ENCODE measurements at regions not wholly inside any gene's neighbourhood (a gene's known extent, or its start where the extent isn't known, plus 50 kb on each side); places are given as distances from the start of the nearest gene placed in this dataset.

- Mint-ChIP-seq H3K27ac (ENCODE audit: unreplicated experiment) (no peak overlapping the region), H3K27me3 (ENCODE audit: low read depth) (peaks cover 4% of the 10 kb centered on the region), H3K4me3 (ENCODE audit: unreplicated experiment) (no peak overlapping the region), H3K4me1 (ENCODE audit: low read depth) (no peaks in the 10 kb centered on the region), H3K36me3 (ENCODE audit: low read depth) (no peaks in the 10 kb centered on the region), H3K9me3 (ENCODE audit: low read depth) (no peaks in the 10 kb centered on the region)
- DNase-seq (ENCODE audit: low spot score) = no peak
- no peak for TF ChIP-seq CTCF (IDR thresholded peaks at IDR 0.05)
Observed at GRCh38 chr16:55008836-55009510, 78.3 kb downstream of the IRX5 start.

GRCh38 chr16:55009581-55009980, 78.9 kb downstream of the IRX5 start:
- Mint-ChIP-seq H3K36me3 (ENCODE audit: low read depth) (no peaks in the 10 kb centered on the region), H3K27ac (ENCODE audit: unreplicated experiment) (no peak overlapping the region), H3K9me3 (ENCODE audit: low read depth) (no peaks in the 10 kb centered on the region), H3K4me1 (ENCODE audit: low read depth) (no peaks in the 10 kb centered on the region), H3K27me3 (ENCODE audit: low read depth) (peaks cover 4% of the 10 kb centered on the region), H3K4me3 (ENCODE audit: unreplicated experiment) (no peak overlapping the region)
- TF ChIP-seq CTCF (IDR thresholded peaks at IDR 0.05) = no peak
- no peak for DNase-seq (ENCODE audit: low spot score)

- Mint-ChIP-seq H3K27me3 (ENCODE audit: low read depth) (peaks cover 4% of the 10 kb centered on the region), H3K4me1 (ENCODE audit: low read depth) (no peaks in the 10 kb centered on the region), H3K9me3 (ENCODE audit: low read depth) (no peaks in the 10 kb centered on the region), H3K27ac (ENCODE audit: unreplicated experiment) (no peak overlapping the region), H3K4me3 (ENCODE audit: unreplicated experiment) (no peak overlapping the region), H3K36me3 (ENCODE audit: low read depth) (no peaks in the 10 kb centered on the region)
- no peak for DNase-seq (ENCODE audit: low spot score)
- TF ChIP-seq CTCF (IDR thresholded peaks at IDR 0.05) = no peak
Observed at GRCh38 chr16:55010492-55011160, 80.0 kb downstream of the IRX5 start.

DNA sequence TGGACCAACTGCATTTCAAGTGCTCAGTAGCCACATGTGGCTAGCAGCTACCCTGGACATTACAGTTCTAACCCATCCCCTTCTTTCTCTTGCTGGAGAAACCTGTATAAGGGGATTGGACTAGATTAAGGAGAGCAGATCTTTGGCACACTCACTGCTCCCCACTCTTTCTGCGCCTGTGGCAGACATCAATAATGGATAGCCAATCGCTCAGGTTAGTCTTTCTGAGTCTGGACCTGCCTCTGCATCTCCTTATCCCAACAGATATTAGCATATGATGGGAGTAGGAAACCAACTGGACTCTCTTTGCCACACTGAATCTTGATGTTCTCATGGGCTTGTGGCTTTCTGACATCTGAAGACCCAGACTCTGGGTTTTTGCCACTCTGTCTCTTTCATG, 81.7 kb downstream of the IRX5 start:
- Mint-ChIP-seq H3K27ac (ENCODE audit: unreplicated experiment) (no peak overlapping the region), H3K9me3 (ENCODE audit: low read depth) (no peaks in the 10 kb centered on the region), H3K4me3 (ENCODE audit: unreplicated experiment) (no peak overlapping the region), H3K36me3 (ENCODE audit: low read depth) (no peaks in the 10 kb centered on the region), H3K4me1 (ENCODE audit: low read depth) (no peaks in the 10 kb centered on the region), H3K27me3 (ENCODE audit: low read depth) (peaks cover 8% of the 10 kb centered on the region)
- DNase-seq (ENCODE audit: low spot score) = no peak
- TF ChIP-seq CTCF (IDR thresholded peaks at IDR 0.05) = no peak

- Mint-ChIP-seq H3K27ac (ENCODE audit: unreplicated experiment) (no peak overlapping the region), H3K4me3 (ENCODE audit: unreplicated experiment) (no peak overlapping the region), H3K27me3 (ENCODE audit: low read depth) (peaks cover 7% of the 10 kb centered on the region), H3K4me1 (ENCODE audit: low read depth) (no peaks in the 10 kb centered on the region), H3K9me3 (ENCODE audit: low read depth) (no peaks in the 10 kb centered on the region), H3K36me3 (ENCODE audit: low read depth) (no peaks in the 10 kb centered on the region)
- TF ChIP-seq CTCF (IDR thresholded peaks at IDR 0.05) = no peak
- DNase-seq (ENCODE audit: low spot score) = no peak
Observed at GRCh38 chr16:55012793-55013192, 82.1 kb downstream of the IRX5 start.
